Panc1 (cell line): ENCODE measurements at regions not wholly inside any gene's neighbourhood (a gene's known extent, or its start where the extent isn't known, plus 50 kb on each side); places are given as distances from the start of the nearest gene placed in this dataset.
"Not testable (repeated sequence)": the region's sequence is repeated elsewhere in the genome, so short reads cannot be mapped to it uniquely, and the experiment has no call there.

ENCODE experiments used
- CTCF ChIP-seq: fragments of 450-650 bp; IDR thresholded peaks from 2 replicates; pipeline ENCODE4 v1.5.1; 2017; ENCODE audit warnings: mild to moderate bottlenecking
- POLR2AphosphoS5 ChIP-seq: IDR thresholded peaks from 2 replicates; pipeline ENCODE4 v1.6.1; 2012; ENCODE audit warnings: mild to moderate bottlenecking, low read depth, low read length, moderate library complexity
- SIN3A ChIP-seq: IDR thresholded peaks from 2 replicates; pipeline ENCODE4 v1.6.1; 2012; ENCODE audit warnings: low read depth, mild to moderate bottlenecking, low read length, moderate library complexity, borderline replicate concordance; ENCODE audit not compliant: insufficient read depth
- TCF7L2 ChIP-seq: IDR thresholded peaks from 2 replicates; pipeline ENCODE4 v1.6.1; 2011; ENCODE audit warnings: mild to moderate bottlenecking, low read depth, low read length, inconsistent platforms

- not testable (repeated sequence) for TF ChIP-seq CTCF, TCF7L2, POLR2AphosphoS5, SIN3A
These were observed 619.3 kb downstream of the TMEM121 start for GRCh38 chr14:106145731-106146130.
